Activated CD4-positive, CD25-positive, alpha-beta regulatory T cell treated with anti-CD3 and anti-CD28 coated beads, Interleukin-2, amount 50 U/mL, for 72 hours (primary cell): ENCODE measurements at regions not wholly inside any gene's neighbourhood (a gene's known extent, or its start where the extent isn't known, plus 50 kb on each side); places are given as distances from the start of the nearest gene placed in this dataset.

Experiments
- DNase-seq: peaks from one replicate; pipeline ENCODE4 v3.0.0; 2021

- DNase-seq: no peak
Observed at GRCh38 chr16:72256398-72257066, 84.6 kb upstream of the PMFBP1 start.

GRCh38 chr16:72255786-72256185 lies 83.8 kb upstream of the PMFBP1 start:
- DNase-seq: no peak

DNA sequence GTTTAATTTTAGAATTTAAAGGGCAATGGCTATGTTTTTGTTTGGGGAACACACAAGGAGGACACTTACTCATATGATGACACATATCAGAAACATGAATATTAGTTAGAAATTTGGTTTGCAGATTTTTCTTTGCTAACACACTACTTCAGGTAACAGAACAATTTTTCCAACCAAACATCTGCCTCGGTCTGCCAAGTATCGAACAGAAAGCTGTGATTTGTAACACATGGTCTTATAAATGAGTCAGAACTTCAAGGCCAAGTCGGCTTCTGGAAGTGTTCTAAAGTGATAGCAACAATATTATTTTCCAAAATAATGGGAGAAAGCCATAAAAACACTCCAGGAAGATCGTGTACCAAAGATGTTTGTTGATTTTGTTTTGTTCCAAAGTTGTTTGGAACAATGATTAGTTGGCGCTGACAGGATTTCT lies 75.9 kb upstream of the PMFBP1 start:
- no peak for DNase-seq

- DNase-seq: no peak
Observed at GRCh38 chr16:72246423-72246822, 74.5 kb upstream of the PMFBP1 start.

DNA sequence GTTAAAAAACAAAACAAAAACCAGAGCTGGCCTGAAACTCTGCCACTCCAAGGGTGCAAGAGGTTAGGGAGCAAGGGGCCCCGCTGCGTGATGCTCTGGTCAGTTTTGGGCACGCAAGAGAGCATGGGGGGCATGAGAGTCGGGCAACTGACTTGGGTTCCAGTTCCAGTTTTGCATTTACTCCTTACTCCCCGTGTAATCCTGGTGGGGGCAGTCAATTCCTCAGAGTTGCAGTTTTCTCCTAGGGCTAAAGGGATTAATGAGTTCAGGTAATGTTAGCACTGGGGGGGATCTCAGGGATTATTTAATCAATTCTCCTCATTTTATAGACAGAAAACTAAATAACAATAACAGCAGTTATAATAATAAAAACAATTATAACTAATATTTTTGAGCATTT lies 72.9 kb upstream of the PMFBP1 start:
- DNase-seq: no peak

GRCh38 chr16:72243621-72244020 lies 71.7 kb upstream of the PMFBP1 start:
- DNase-seq: no peak

DNA sequence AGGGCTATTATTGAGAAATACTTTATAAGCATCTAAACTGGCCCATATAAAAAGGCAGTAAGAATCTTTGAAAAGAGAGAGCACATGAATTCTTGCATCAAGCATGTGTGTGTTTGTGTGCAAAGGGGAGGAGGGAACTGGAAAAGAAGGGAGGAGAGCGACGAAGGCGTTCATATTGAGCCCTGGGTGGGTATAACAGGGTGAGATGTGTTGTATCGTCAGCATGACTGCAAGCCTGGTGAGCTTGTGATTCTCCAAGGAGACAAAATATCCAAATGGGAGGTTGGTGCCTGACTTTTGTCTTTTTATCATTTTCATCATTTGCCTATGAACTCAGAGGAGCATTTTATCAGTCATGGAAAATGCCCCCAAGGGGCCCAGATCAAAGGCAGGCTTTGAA lies 70.8 kb upstream of the PMFBP1 start:
- DNase-seq: no peak

DNA sequence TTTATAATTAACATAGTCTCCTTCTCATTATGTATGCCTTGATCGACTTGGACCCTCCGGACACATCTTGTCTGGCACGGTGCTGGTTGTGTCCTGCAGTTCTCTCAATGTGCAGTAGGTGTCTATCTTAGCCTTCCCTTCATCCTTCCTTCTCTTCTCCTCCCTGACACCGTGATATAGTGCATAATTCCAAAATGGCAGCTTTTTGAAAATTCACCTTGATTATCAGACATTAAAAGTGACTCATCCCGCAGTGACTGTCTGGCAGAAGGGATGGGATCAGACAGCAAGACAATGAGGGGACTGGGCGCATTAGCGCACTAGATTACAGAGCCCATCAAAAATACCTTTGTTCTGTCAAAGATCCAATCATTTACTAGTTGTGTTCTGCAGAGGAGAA lies 70.0 kb upstream of the PMFBP1 start:
- no peak for DNase-seq

- no peak for DNase-seq
Observed at GRCh38 chr16:72241008-72241407, 69.1 kb upstream of the PMFBP1 start.

DNA sequence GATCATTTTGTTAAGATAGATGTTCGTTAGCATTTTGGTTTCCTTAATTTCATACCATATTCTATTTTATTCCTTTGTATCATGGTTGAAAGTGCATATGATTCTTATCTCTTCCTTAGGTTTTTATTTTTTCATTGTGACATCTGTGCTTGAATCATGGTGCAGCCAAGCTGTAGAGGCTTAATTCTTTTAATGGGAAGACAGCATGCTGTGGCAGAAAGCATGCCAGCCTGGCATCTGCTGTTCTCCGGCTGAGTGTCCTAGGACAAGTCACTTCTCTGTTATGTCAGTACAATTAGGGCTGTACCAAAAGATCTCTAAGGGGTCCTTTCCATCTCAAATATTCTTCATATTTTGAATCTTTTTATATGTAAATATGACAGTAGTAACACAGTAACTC lies 68.5 kb upstream of the PMFBP1 start:
- no peak for DNase-seq

- DNase-seq: no peak
Observed at GRCh38 chr16:72236866-72237265, 64.9 kb upstream of the PMFBP1 start.

- no peak for DNase-seq
Observed at GRCh38 chr16:72234387-72234786, 62.4 kb upstream of the PMFBP1 start.

DNA sequence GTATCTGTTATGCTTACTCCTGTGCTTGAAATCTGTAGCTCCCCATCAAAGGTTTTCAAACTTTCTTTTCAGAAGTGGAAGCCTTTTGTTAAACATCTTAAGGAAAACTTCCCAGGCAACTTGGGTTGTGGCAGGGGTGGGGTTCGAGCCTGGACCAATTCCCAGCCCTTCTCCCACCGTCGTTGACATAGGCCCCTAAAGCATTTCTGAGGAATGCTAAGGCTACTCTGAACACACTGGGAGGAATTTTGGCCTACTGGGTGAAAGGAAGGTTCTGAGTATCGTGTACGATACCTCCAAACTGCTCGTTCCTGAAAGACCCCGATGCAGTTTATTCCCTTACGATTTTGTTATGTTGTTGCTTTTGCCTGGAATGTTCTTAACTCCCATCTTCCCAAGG lies 56.1 kb upstream of the PMFBP1 start:
- no peak for DNase-seq

GRCh38 chr16:72226136-72226535 lies 54.2 kb upstream of the PMFBP1 start:
- DNase-seq: no peak

DNA sequence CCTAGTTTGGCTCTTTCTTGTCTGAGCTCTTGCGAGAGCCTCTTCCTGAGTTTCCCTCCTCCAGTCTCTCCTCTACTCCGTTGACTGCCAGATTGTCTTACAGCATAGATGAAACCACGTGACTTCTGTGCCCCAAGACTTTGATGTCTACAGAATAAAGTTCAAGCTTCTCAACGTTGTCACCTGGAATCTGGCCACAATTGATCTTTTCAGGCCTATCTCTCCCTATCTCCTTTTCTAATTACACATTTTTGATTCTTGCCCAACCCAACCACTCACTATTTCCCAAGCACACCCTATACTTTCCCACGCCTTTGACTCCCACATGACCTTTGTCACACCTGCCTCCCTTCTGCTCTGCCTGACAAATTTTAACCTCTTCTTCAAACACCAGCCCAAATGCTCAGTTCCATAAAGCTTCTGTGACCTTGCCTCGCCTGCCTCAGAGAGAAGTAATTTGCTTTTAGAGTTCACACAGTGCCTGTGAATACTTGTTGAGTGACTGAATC lies 52.4 kb upstream of the PMFBP1 start:
- DNase-seq: no peak

GRCh38 chr16:72222503-72222902 lies 50.5 kb upstream of the PMFBP1 start:
- no peak for DNase-seq
